ENCODE measurements at regions not wholly inside any gene's neighbourhood (a gene's known extent, or its start where the extent isn't known, plus 50 kb on each side); places are given as distances from the start of the nearest gene placed in this dataset.
A peak's percentile ranks its signal among the peaks of the same experiment; 100 is the strongest.

GRCh38 chr10:44193567-44194220, 191.2 kb downstream of the CXCL12 start:
- ATAC-seq (peak; percentile 24), DNase-seq (no peak)
- Mint-ChIP-seq H3K4me1 (no peaks in the 10 kb centered on the region), H3K27me3 (peaks cover 15% of the 10 kb centered on the region), H3K4me3 (no peak overlapping the region), H3K9me3 (peaks cover 0 to 6% of the 10 kb centered on the region in 2 donors), H3K27ac (no peak overlapping the region)

DNA sequence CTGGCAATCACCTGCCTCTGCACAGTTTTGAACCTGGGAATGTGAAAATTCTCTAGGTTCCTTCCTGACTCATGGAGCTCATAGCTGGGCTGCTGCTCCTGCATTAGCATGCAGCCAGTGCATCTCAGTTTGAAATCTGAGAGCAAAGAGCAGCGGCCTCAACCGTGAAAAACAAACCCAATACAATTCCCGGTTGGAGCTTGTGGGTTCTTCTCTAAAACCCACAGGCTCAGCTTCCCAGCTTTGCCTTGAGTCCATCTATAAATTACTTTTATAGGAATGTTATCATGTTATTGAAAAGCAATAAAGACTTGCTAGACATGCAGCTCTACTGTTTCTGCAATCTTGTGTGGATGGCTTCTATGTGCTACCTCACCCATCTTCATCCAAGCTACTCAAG, 191.7 kb downstream of the CXCL12 start:
- ATAC-seq (no peak), DNase-seq (no peak)
- Mint-ChIP-seq H3K4me1 (no peaks in the 10 kb centered on the region), H3K9me3 (peaks cover 0 to 6% of the 10 kb centered on the region in 2 donors), H3K27me3 (peaks cover 15% of the 10 kb centered on the region), H3K4me3 (no peak overlapping the region), H3K27ac (no peak overlapping the region)

DNA sequence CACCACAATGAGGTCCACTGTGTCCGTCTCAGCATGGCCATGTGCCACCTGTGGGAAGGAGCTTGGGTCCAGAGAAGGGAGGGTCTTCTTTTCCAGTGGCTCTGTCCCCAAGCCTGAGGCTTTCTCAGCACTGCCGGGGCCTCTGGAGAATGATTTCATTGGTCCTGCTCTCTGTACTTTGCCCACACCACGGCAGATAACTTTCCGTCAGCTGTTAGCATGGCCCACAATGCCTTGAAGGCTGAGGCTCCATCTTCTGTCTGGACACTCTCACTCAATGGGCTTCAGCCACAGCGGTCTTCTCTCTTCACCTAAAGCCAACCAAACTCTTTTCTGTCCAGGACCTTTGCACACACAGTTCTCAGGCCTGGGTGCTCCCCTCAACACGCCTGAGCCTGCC, 192.5 kb downstream of the CXCL12 start:
- ATAC-seq: no peak
- Mint-ChIP-seq H3K27ac (no peak overlapping the region), H3K4me1 (no peaks in the 10 kb centered on the region), H3K9me3 (peaks cover 0 to 6% of the 10 kb centered on the region in 2 donors), H3K27me3 (peaks cover 15% of the 10 kb centered on the region), H3K4me3 (no peak overlapping the region)
- DNase-seq: no peak

DNA sequence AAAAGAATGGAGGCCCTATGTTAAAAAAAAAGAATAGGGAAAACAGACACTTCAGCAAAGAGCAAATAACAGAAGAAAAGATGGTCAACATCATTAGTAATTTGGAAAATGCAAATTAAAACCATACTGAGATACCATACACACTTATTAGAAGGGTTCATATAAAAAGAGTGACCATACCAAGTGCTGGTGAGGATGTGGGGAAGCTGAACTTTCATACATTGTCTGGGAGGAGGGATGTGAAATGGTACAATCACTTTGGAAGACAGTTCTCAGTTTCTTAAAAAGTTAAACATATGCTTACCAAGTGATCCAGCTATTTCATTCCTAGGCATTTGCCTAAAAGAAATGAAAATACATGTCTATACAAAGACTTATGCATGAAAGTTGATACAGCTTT, 194.4 kb downstream of the CXCL12 start:
- DNase-seq: no peak
- Mint-ChIP-seq H3K27me3 (no peaks in the 10 kb centered on the region), H3K4me3 (no peak overlapping the region), H3K27ac (no peak overlapping the region), H3K9me3 (peaks cover 0 to 6% of the 10 kb centered on the region in 2 donors), H3K4me1 (no peaks in the 10 kb centered on the region)
- no peak for ATAC-seq

GRCh38 chr10:44186821-44187220, 198.1 kb downstream of the CXCL12 start:
- Mint-ChIP-seq H3K4me1 (no peaks in the 10 kb centered on the region), H3K27me3 (no peaks in the 10 kb centered on the region), H3K4me3 (no peak overlapping the region), H3K27ac (no peak overlapping the region), H3K9me3 (peaks cover 0 to 6% of the 10 kb centered on the region in 2 donors)
- DNase-seq (no peak), ATAC-seq (no peak)

- Mint-ChIP-seq H3K9me3 (peaks cover 0 to 6% of the 10 kb centered on the region in 2 donors), H3K4me1 (no peaks in the 10 kb centered on the region), H3K27me3 (no peaks in the 10 kb centered on the region), H3K27ac (no peak overlapping the region), H3K4me3 (no peak overlapping the region)
- ATAC-seq: no peak
- DNase-seq: no peak
These were observed 198.7 kb downstream of the CXCL12 start for GRCh38 chr10:44186150-44186549.

- Mint-ChIP-seq H3K4me3 (no peak overlapping the region), H3K27me3 (no peaks in the 10 kb centered on the region), H3K4me1 (no peaks in the 10 kb centered on the region), H3K27ac (no peak overlapping the region), H3K9me3 (no peaks in the 10 kb centered on the region)
- ATAC-seq (no peak), DNase-seq (no peak)
These were observed 199.6 kb downstream of the CXCL12 start for GRCh38 chr10:44185315-44185666.

DNA sequence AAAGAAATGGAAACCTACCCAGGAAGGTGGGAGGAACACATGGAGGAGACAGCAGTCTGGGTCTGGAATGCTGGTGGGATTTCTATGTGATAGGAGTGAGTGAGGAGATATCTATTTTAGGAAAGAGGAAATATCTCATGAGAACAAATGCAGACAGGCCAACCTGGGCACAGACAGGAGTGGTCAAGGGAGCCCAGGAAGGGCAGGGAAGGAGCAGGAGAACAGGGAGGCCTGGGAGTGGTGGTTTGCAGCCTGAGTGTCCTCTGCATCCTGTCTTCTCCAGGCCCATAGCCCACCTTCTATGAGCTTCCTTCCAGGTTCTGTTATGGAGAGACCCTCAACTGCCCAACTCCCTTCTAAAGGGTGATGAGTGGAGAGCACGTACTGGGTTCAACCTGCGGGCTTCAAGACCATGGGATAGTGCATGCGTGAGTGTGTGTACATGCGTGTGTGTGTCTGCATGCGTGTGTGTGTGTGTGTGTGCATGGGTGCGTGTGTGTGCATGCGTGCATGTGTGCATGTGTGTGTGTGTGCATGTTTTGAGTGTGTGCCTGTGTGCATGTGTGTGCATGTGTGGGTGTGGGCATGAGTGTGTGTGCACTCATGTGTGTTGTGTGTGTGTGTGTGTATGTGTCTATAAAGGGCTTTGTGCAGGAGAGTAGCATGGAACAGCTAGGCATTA, 200.1 kb downstream of the CXCL12 start:
- no peaks in the 10 kb centered on the region for H3K4me1 Mint-ChIP-seq
- DNase-seq (no peak), ATAC-seq (no peak)
- no peaks in the 10 kb centered on the region for H3K27me3 Mint-ChIP-seq
- H3K4me3 Mint-ChIP-seq: no peak overlapping the region
- H3K9me3 Mint-ChIP-seq: no peaks in the 10 kb centered on the region
- H3K27ac Mint-ChIP-seq: peak overlapping the region in 1 of 2 donors; percentile 21

DNA sequence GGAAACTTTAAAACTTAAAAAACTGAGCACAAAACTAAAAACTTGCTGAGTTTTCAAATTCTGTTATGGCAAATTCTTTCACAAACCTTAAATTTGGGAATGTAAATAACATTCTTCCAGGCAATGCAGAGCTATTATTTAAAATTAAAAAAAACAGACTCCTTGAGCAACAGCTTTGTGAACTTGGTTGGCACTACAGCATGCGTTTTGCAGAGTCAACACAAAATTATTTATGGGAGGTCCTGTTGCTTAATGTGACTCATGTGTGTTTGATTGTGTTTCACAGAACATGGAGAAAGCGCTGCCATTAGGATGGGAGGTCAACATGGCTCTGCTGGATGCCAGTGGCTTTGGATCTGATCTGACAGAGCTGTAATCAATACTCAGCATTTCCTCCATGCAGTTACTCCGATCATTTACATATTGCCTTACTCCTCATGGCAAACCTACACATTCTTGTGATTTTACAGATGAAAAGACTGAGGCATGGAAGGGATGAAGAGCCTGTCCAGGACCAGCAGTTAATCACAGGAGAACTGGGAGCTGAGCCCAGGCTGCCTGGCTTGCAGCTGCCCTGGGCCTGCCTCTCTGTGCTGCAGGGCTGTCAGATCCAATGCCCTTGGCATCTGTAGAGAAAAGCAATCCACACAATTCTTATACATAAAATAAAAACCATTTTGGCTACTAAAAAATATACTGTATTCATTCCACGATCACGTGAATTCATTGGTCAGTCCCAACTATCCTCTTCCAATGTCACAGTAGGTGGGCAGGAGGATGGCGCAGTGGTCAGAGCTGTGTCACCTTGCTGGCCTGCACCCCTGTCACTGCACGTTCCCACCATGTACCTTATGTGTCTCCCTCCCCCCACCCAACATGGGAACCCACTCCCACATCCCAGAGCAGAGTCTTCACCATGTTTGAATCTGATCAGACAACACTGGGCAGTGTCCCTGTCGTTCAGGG, 200.9 kb downstream of the CXCL12 start:
- ATAC-seq (no peak), DNase-seq (no peak)
- no peaks in the 10 kb centered on the region for H3K9me3 Mint-ChIP-seq
- H3K4me1 Mint-ChIP-seq: no peaks in the 10 kb centered on the region
- H3K27ac Mint-ChIP-seq: peak overlapping the region in 1 of 2 donors; percentile 21
- H3K27me3 Mint-ChIP-seq: no peaks in the 10 kb centered on the region
- H3K4me3 Mint-ChIP-seq: no peak overlapping the region

DNA sequence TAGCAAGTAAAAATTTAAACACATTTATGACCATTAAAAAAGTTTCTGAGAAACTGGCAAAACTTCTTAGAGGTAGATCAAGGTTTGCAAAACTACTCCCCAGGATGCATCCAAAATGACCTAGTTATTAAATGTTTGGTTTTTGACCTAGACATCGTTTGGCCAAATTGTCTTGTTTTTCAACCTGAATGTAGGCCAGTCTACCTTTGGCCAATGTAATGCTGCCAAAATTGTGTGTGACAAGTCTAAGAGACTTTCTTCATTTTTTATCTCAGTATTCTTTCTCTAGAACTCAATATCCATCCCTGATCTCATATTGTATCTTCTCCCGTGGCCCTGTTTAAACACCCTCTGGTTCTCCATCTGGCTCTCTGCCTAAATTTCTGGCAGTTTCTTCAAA, 202.0 kb downstream of the CXCL12 start:
- no peaks in the 10 kb centered on the region for H3K9me3 Mint-ChIP-seq
- no peak overlapping the region for H3K4me3 Mint-ChIP-seq
- H3K27me3 Mint-ChIP-seq: no peaks in the 10 kb centered on the region
- H3K4me1 Mint-ChIP-seq: no peaks in the 10 kb centered on the region
- DNase-seq: no peak
- ATAC-seq: no peak
- H3K27ac Mint-ChIP-seq: no peak overlapping the region

DNA sequence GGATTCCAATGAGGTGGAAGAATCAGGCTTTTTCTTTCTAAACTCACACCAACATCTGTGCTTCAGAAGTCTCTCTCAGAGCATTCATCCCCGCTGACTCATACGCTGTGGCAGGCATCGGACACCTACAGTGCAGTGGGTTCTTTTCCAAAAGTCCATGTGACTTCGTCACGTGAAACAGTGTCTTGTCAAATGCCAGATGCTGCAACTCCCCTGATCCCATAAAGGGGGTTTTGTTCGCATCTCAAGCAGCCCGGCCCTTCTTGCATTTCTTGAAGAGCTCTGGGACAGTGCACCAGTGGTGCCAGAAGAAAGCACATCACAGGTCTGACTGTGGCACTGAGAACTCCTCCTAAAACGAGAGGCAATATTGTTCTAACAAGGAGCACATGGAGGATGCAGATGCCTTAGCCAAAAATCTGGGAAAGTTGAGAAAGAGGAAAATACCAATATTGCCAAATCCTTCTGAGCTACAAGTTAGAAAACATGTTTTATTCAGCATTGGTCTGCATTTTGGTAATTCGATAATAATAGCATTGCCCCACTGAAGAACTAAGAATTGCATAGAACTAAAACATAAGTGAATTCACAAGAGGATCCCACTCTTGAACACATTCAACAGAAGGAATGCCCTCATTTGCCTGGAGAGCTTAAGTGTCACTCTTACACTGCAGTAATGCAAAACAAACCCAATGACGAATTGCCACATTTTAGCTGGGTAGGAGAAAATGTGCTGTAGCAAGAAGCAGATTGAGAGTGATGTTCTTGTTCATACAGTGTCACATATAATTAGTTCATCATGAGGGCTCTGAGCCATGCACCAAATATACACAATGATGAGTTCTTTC, 204.4 kb downstream of the CXCL12 start:
- Mint-ChIP-seq H3K27ac (no peak overlapping the region), H3K9me3 (no peaks in the 10 kb centered on the region), H3K27me3 (no peaks in the 10 kb centered on the region), H3K4me3 (no peak overlapping the region), H3K4me1 (no peaks in the 10 kb centered on the region)
- DNase-seq: no peak
- ATAC-seq: no peak

DNA sequence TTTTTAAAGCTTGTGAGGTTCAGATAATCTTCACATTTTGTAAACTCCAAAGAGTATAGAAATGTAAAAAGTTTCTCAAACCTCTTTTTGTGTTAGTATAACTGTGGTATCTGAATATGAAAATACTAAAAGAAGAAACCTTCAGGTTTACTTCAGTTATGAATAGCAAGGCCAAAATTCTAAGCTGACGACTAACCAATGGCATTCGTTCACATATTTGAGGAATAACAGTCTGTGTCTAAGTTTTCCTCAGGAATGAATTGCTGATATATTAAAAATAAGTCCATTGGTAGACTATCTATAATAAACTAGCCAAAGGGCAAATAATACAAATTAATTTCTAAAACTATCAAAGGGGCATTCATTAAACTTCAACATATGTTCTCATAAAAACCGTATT, 206.0 kb downstream of the CXCL12 start:
- Mint-ChIP-seq H3K4me1 (no peaks in the 10 kb centered on the region), H3K27ac (no peak overlapping the region), H3K27me3 (no peaks in the 10 kb centered on the region), H3K4me3 (no peak overlapping the region), H3K9me3 (no peaks in the 10 kb centered on the region)
- DNase-seq (no peak), ATAC-seq (no peak)

- no peak overlapping the region for H3K4me3 Mint-ChIP-seq
- no peaks in the 10 kb centered on the region for H3K4me1 Mint-ChIP-seq
These were observed 206.6 kb downstream of the CXCL12 start for GRCh38 chr10:44178281-44178680.

DNA sequence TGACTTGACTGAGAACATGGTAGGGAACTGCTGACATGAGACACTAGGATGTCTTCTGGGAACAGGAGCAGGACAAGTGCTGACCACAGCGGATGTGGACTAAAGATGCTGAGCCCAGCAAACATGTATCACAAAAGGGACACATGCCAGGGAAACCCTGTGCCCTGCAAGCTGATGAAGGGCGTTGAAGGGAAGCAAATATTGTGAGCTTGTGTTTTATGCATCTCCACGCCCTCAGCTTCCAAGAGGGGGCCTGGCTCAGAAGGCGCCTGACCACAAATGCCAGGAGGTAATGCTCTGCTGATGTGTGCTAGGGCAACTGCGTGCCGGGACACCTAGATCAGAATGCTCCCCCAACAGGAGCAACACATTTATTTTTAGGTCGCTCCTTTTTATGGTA, 207.3 kb downstream of the CXCL12 start:
- no peaks in the 10 kb centered on the region for H3K4me1 Mint-ChIP-seq
- no peaks in the 10 kb centered on the region for H3K9me3 Mint-ChIP-seq
- no peak overlapping the region for H3K4me3 Mint-ChIP-seq
- DNase-seq: no peak
- no peak for ATAC-seq
- H3K27ac Mint-ChIP-seq: no peak overlapping the region
- H3K27me3 Mint-ChIP-seq: no peaks in the 10 kb centered on the region

More at GRCh38 chr10:44178281-44178680, 206.6 kb downstream of the CXCL12 start:
- ATAC-seq (no peak), DNase-seq (no peak)
- no peak overlapping the region for H3K27ac Mint-ChIP-seq
- H3K27me3 Mint-ChIP-seq: no peaks in the 10 kb centered on the region
- no peaks in the 10 kb centered on the region for H3K9me3 Mint-ChIP-seq

- ATAC-seq (no peak), DNase-seq (no peak)
- Mint-ChIP-seq H3K9me3 (no peaks in the 10 kb centered on the region), H3K4me1 (no peaks in the 10 kb centered on the region), H3K27me3 (no peaks in the 10 kb centered on the region), H3K27ac (no peak overlapping the region), H3K4me3 (no peak overlapping the region)
These were observed 208.6 kb downstream of the CXCL12 start for GRCh38 chr10:44176311-44176710.
